ENCODE measurements at regions not wholly inside any gene's neighbourhood (a gene's known extent, or its start where the extent isn't known, plus 50 kb on each side); places are given as distances from the start of the nearest gene placed in this dataset.

- no peak for DNase-seq (ENCODE audit: low read depth in 2 of 2)
Observed at GRCh38 chr11:112511911-112512310, 251.3 kb upstream of the PLET1 start.

DNA sequence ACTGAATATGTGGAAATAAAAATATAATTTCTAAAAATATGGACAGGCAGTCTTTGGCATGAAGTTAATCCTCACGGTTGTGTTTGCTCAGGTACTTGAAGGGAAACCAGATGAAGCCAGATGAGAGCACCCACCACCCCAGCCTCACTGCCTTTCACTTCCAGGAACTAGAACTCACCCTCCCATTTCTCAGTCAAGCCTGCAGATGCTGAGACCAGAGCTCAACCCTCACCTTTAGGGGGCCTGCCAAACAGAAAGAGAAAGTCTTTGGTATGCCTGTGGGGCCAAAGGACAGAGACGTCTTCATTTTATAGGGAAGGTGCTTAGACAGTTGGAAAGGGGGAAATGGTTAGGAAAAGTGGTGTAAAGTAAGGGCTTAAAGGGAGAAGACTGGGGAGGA is 252.8 kb upstream of the PLET1 start:
- DNase-seq (ENCODE audit: low read depth in 2 of 2) = no peak

GRCh38 chr11:112514011-112514740 is 253.5 kb upstream of the PLET1 start:
- DNase-seq (ENCODE audit: low read depth in 2 of 2) = no peak

DNA sequence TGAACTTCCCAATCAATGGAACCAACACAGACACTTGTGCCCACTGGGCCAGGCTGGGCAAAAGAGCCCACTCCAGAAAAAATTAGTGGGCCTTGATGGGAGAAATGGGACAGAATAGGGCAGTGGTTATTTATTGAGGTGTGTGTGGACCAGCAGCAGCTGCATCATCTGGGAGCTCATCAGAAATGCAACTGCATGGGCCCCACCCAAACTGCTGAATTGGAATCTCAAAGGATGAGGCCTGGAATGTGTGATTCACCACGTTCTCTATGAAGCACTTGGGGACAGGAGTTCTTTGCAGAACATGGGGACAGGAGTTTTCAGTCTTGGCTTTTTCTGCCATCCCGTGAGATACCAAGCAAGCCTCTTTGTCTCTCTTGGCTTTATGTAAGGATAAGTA is 255.6 kb upstream of the PLET1 start:
- no peak for DNase-seq (ENCODE audit: low read depth in 2 of 2)

GRCh38 chr11:112516755-112517154 is 256.1 kb upstream of the PLET1 start:
- no peak for DNase-seq (ENCODE audit: low read depth in 2 of 2)

- no peak for DNase-seq (ENCODE audit: low read depth in 2 of 2)
Observed at GRCh38 chr11:112518371-112518770, 257.7 kb upstream of the PLET1 start.

DNA sequence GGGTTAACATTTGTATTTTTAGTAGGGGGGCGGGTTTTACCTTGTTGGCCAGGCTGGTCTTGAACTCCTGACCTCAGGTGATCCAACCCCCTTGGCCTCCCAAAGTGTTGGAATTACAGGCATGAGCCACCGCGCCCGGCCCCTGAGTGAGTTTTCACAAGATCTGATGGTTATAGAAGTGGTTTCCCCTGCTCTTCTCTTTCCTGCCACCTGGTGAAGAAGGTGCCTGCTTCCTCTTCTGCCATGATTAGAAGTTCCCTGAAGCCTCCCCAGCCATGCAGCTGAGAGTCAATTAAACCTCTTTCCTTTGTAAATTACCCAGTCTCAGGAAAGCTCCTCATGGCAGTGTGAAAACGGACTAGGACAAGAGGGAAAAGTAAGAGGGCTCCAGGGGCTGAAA is 259.1 kb upstream of the PLET1 start:
- no peak for DNase-seq (ENCODE audit: low read depth in 2 of 2)

- no peak for DNase-seq (ENCODE audit: low read depth in 2 of 2)
Observed at GRCh38 chr11:112520354-112520753, 259.7 kb upstream of the PLET1 start.

- no peak for DNase-seq (ENCODE audit: low read depth in 2 of 2)
Observed at GRCh38 chr11:112522536-112522935, 261.9 kb upstream of the PLET1 start.

DNA sequence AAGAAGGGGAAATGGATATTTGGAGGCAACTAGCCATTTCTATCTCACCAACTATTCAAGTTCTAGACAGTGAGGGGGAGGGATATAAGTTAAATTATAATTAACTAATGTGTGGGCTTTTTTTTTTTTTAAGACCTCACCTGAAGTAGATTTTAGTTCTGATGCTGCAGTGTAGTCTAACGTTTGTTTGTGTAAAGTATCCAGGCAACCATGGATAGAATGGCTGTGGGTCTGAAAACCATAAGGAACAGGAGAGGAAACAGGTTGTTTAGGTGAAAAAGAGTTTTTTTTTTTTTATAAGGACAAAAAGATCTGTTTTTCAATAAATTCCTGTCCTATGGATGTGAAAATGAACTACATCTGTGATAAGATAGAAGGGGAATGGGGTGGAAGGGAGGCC is 262.4 kb upstream of the PLET1 start:
- DNase-seq (ENCODE audit: low read depth in 2 of 2) = no peak

- DNase-seq (ENCODE audit: low read depth in 2 of 2) = no peak
Observed at GRCh38 chr11:112523477-112523876, 262.8 kb upstream of the PLET1 start.

- no peak for DNase-seq (ENCODE audit: low read depth in 2 of 2)
Observed at GRCh38 chr11:112523951-112524350, 263.3 kb upstream of the PLET1 start.

DNA sequence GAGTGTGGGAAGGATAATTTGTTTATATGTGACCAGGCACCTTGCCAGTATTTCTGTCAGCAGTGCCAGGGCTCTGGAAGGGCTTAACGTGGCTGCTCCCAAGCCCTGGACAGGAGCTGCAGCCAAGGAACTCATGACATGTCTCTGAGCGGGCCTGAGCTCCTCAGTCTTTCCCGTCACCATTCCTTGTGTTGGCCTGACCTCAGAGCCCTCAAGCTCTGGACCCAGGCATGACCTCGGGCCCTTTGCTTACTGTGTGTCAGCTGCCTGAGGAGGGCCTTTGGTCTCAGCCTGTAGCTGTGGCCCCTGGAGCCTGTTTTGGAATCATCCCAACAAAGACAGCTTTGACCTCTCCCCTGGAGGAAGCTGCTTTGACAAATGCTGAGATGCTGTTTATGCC is 264.1 kb upstream of the PLET1 start:
- DNase-seq (ENCODE audit: low read depth in 2 of 2) = no peak

- DNase-seq (ENCODE audit: low read depth in 2 of 2) = no peak
Observed at GRCh38 chr11:112525270-112525669, 264.6 kb upstream of the PLET1 start.

- no peak for DNase-seq (ENCODE audit: low read depth in 2 of 2)
Observed at GRCh38 chr11:112525844-112526590, 265.4 kb upstream of the PLET1 start.

DNA sequence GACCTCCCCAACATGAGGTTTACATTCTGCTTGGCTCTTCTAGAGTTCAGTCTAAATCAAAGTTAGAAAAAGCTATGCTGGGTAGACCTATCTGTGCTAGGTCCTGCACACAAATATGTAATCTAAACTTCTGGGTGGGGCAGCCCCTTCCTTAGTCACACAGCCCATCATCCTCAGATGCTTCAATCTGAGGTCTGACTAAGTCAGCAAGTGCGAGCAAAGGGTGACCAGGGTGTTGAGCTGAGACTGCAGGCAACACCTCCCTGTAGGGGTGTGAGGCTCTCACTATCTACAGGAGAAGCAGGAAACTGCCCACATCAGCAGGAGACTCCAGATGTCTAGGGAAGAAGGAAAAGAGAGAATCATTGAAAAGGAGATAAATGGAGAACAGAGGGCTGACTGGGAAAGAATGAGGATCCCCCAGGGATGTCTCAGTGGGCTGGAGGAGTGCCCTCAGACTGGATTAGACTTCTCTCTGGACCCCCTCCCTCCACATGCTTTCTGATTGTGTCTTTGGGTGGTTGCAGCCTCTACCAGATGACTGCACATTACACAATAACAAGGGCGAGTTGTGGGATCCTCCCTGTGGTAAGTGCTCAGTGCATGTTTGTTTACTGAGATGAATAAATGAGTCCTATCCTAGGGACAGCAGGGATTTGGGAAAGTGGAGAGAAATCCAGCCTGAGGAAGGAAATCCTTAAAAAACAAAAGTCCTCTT is 266.2 kb upstream of the PLET1 start:
- DNase-seq (ENCODE audit: low read depth in 2 of 2) = peak in 1 of 2 donors; percentile 7

DNA sequence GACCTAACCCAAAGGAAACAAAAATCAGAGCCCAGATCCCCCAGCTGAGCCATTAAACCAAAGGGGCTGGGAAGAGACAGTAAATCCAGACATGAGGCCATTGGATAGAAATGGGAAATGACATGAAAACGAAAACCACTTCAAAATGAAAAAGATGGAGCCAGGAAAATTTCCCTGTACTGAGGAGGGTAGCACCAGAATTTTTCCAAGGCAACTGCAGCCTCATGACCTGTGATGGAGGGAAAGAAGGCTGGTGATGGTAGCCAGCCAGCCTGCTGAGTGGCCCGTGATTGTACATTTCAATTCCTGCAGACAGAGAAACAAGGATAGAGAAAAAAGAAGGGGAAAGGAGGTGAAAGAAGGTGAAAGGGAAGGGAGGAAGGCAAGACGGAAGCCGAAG is 268.4 kb upstream of the PLET1 start:
- DNase-seq (ENCODE audit: low read depth in 2 of 2) = no peak

- no peak for DNase-seq (ENCODE audit: low read depth in 2 of 2)
Observed at GRCh38 chr11:112532506-112532905, 271.8 kb upstream of the PLET1 start.

DNA sequence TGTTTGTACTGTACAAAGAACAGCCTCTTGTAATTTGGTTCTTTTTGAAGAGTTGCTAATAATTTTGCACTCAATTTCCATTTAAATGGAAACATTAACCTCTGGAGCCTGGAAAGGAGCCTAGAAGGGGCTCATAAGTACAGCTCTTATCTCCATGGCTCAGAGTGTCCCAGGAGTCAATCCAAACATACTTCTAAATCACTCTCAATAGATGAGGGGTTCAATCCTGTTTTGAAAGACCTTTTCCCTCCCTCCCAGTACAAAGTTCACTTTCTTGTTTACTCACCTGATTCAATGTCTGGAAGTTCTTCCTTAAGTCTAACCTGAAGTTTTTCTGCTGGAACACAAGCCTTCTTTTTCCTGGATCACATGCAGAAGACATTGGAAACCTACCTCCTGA is 273.0 kb upstream of the PLET1 start:
- DNase-seq (ENCODE audit: low read depth in 2 of 2) = no peak

GRCh38 chr11:112534208-112534607 is 273.5 kb upstream of the PLET1 start:
- no peak for DNase-seq (ENCODE audit: low read depth in 2 of 2)

DNA sequence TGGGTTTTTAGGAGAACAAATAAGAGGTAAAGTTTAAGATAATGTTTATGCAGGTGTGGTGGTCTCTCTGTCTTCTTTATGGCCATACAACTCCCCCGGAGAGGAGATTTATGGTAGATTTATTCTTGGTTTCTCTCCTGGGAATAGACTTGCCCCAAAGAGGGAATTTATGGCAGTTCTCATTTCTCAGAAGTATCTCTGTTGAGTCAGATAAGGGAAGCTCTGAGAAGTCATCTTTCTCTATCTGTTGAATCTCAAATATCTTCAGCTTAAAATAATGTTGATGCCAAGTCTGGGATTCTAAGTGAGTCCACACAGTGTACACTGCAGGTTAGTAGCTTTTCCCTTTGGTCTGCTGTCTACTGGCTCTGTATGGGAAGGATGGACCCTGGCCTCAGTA is 276.4 kb upstream of the PLET1 start:
- DNase-seq (ENCODE audit: low read depth in 2 of 2) = no peak

GRCh38 chr11:112537846-112538330 is 277.2 kb upstream of the PLET1 start:
- DNase-seq (ENCODE audit: low read depth in 2 of 2) = no peak
